Hepatocyte (in vitro differentiated cells): ENCODE measurements at regions not wholly inside any gene's neighbourhood (a gene's known extent, or its start where the extent isn't known, plus 50 kb on each side); places are given as distances from the start of the nearest gene placed in this dataset.
A peak's percentile ranks its signal among the peaks of the same experiment; 100 is the strongest.
"Not testable (repeated sequence)": the region's sequence is repeated elsewhere in the genome, so short reads cannot be mapped to it uniquely, and the experiment has no call there.

ENCODE experiments used
- DNase-seq: peaks from one replicate; pipeline ENCODE4 v3.0.0-alpha.2; 2016; ENCODE audit warnings: low spot score
- H2AFZ ChIP-seq: fragments of 200-600 bp; sonication (generic); 2 replicates; pipeline ENCODE4 v1.6.0; 2016; ENCODE audit warnings: antibody characterized with exemption, mild to moderate bottlenecking
- H3K27ac ChIP-seq: fragments of 200-600 bp; sonication (generic); 2 replicates; pipeline ENCODE4 v1.5.1; 2016; ENCODE audit warnings: mild to moderate bottlenecking
- H3K27me3 ChIP-seq: fragments of 200-600 bp; sonication (generic); 2 replicates; pipeline ENCODE4 v1.6.1; 2016
- H3K36me3 ChIP-seq: fragments of 200-600 bp; sonication (generic); replicated peaks from 2 replicates; pipeline ENCODE4 v1.5.1; 2016; ENCODE audit warnings: low read depth; ENCODE audit not compliant: insufficient read depth
- H3K4me1 ChIP-seq: fragments of 200-600 bp; sonication (generic); 2 replicates; pipeline ENCODE4 v1.5.1; 2016; ENCODE audit warnings: mild to moderate bottlenecking, moderate library complexity; ENCODE audit not compliant: insufficient read depth
- H3K4me2 ChIP-seq: fragments of 200-600 bp; sonication (generic); 2 replicates; pipeline ENCODE4 v1.6.0; 2016
- H3K4me3 ChIP-seq: fragments of 200-600 bp; sonication (generic); 2 replicates; pipeline ENCODE4 v1.5.1; 2016; ENCODE audit warnings: mild to moderate bottlenecking
- H3K79me2 ChIP-seq: fragments of 200-600 bp; sonication (generic); 2 replicates; pipeline ENCODE4 v1.6.0; 2017; ENCODE audit warnings: mild to moderate bottlenecking
- H3K9me2 ChIP-seq: fragments of 200-600 bp; sonication (generic); replicated peaks from 2 replicates; pipeline ENCODE4 v1.6.0; 2017; ENCODE audit warnings: mild to moderate bottlenecking; ENCODE audit not compliant: insufficient read depth
- H3K9me3 ChIP-seq: fragments of 200-600 bp; sonication (generic); 2 replicates; pipeline ENCODE4 v1.5.1; 2016; ENCODE audit warnings: low read depth, mild to moderate bottlenecking
- H4K20me1 ChIP-seq: fragments of 200-600 bp; sonication (generic); 2 replicates; pipeline ENCODE4 v1.6.0; 2016; ENCODE audit warnings: mild to moderate bottlenecking; ENCODE audit not compliant: insufficient read depth, poor library complexity, severe bottlenecking
- EZH2 ChIP-seq: fragments of 200-600 bp; sonication (generic); IDR thresholded peaks from 2 replicates; pipeline ENCODE4 v1.6.1; 2016; ENCODE audit warnings: antibody characterized with exemption, mild to moderate bottlenecking, borderline replicate concordance
- EZH2phosphoT487 ChIP-seq: fragments of 200-600 bp; sonication (generic); IDR thresholded peaks from one replicate; pipeline ENCODE4 v1.6.1; 2018; ENCODE audit warnings: antibody characterized with exemption, mild to moderate bottlenecking, low read depth, moderate library complexity; ENCODE audit not compliant: unreplicated experiment, severe bottlenecking
- WGBS: methylation state at CpG from one replicate; pipeline ENCODE4 v1.1.6; 2016; ENCODE audit warnings: low lambda C conversion rate; ENCODE audit errors: missing lambda C conversion rate; 5-methylcytosine and 5-hydroxymethylcytosine counted together
- TF ChIP-seq, protein P1 (sequence below): fragments of 200-600 bp; sonication (generic); IDR thresholded peaks from 2 replicates; pipeline ENCODE4 v1.5.1; 2016; ENCODE audit warnings: antibody characterized with exemption, mild to moderate bottlenecking; ENCODE audit not compliant: poor library complexity

DNA sequence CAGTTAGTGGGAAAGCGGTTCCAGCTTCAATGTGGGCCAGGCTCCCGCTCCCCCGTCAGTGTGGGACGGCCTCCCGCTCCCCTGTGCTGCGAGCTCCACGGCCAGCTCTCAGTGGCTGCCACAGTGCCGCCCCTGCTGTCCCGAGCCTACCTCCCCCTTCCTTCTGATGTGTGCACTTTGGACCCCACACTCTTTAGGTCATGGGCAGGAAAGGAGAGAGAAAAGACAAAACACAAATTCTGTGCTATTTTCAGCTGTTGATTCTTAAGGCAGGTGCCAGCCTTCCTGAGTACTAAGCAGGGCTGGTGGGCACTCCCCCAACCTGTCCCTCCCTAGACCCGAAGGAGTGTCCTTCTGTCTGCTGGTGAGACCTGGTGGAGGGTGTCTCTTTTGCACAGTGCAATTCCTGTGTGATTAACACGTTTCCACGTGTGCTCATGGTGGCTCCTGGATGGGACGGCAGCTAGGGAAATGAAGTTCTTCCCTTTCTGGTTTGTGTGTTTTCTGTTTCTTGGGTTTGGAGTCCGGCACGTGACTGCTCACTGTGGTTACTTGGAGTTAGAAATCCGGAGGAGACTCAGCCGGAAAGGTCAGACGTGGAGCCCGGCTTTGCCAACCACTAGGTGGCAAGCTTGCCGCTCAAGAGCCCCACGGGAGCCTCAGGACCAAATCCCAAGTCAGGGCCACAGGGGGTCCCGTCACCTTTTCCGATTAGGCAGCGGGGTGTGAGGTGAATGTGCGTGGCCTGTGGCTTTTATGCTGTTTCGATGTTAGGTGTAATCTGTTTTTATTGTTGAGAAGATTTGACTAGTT is 130.3 kb downstream of the LAT start:
- not testable (repeated sequence) for H3K79me2 ChIP-seq, H2AFZ ChIP-seq, H3K4me3 ChIP-seq, H3K27me3 ChIP-seq, H3K9me2 ChIP-seq, H3K9me3 ChIP-seq, H3K36me3 ChIP-seq, H3K4me1 ChIP-seq, H4K20me1 ChIP-seq
- H3K4me2 ChIP-seq, result peak overlapping the region; percentile 62
- DNase-seq, result peak; percentile 72
- 20% methylated on average over 26 of the region's 26 CpGs for WGBS
- peak overlapping the region; percentile 74 for H3K27ac ChIP-seq
- TF ChIP-seq, protein P1, sequence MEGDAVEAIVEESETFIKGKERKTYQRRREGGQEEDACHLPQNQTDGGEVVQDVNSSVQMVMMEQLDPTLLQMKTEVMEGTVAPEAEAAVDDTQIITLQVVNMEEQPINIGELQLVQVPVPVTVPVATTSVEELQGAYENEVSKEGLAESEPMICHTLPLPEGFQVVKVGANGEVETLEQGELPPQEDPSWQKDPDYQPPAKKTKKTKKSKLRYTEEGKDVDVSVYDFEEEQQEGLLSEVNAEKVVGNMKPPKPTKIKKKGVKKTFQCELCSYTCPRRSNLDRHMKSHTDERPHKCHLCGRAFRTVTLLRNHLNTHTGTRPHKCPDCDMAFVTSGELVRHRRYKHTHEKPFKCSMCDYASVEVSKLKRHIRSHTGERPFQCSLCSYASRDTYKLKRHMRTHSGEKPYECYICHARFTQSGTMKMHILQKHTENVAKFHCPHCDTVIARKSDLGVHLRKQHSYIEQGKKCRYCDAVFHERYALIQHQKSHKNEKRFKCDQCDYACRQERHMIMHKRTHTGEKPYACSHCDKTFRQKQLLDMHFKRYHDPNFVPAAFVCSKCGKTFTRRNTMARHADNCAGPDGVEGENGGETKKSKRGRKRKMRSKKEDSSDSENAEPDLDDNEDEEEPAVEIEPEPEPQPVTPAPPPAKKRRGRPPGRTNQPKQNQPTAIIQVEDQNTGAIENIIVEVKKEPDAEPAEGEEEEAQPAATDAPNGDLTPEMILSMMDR, result peak; percentile 74

DNA sequence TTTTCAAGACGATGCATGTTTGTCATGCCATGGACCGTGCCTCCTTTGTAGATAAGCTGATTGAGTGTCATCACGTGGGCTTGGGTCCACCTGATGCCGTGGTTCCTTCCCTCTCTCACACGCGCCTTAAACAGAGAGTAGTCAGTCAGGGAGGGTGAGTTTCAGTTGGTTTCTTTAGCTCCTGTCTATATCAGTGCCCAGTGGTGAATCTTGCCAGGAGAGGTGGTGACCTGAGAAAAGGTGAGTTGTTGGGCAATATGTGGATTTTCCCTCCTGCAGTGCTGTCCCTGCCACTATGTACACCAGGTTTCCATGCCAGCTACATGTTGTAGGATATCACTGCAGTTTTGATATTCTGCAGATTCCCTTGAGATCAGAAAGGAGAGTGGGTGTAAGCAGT is 129.7 kb downstream of the LAT start:
- H3K27ac ChIP-seq, result peak overlapping the region; percentile 74
- H3K9me2 ChIP-seq, result no peaks in the 10 kb centered on the region
- no peaks in the 10 kb centered on the region for H3K79me2 ChIP-seq
- no peaks in the 10 kb centered on the region for H4K20me1 ChIP-seq
- TF ChIP-seq EZH2 (no peak), EZH2phosphoT487 (no peak)
- TF ChIP-seq, protein P1, result no peak
- no peak overlapping the region for H3K4me3 ChIP-seq
- H3K36me3 ChIP-seq, result no peaks in the 10 kb centered on the region
- H3K27me3 ChIP-seq, result no peaks in the 10 kb centered on the region
- no peaks in the 10 kb centered on the region for H3K9me3 ChIP-seq
- peak; percentile 52 for DNase-seq
- peak overlapping the region; percentile 62 for H3K4me2 ChIP-seq
- H2AFZ ChIP-seq, result no peak overlapping the region
- 52% methylated on average over 6 of the region's 6 CpGs for WGBS
- peaks cover 6% of the 10 kb centered on the region for H3K4me1 ChIP-seq

GRCh38 chr16:29113446-29113845 is 128.6 kb downstream of the LAT start:
- not testable (repeated sequence) for DNase-seq, H3K27me3 ChIP-seq, H4K20me1 ChIP-seq, H2AFZ ChIP-seq, H3K4me3 ChIP-seq, H3K27ac ChIP-seq, H3K79me2 ChIP-seq, H3K4me2 ChIP-seq, H3K36me3 ChIP-seq, H3K9me3 ChIP-seq, H3K4me1 ChIP-seq, H3K9me2 ChIP-seq
- 87% methylated on average over 1 of the region's 1 CpG for WGBS

GRCh38 chr16:29112755-29113347 is 128.0 kb downstream of the LAT start:
- H3K27me3 ChIP-seq, result no peaks in the 10 kb centered on the region
- no peak overlapping the region for H3K27ac ChIP-seq
- TF ChIP-seq EZH2phosphoT487 (no peak), EZH2 (no peak)
- TF ChIP-seq, protein P1, result peak; percentile 30
- H3K4me3 ChIP-seq, result no peak overlapping the region
- H3K9me3 ChIP-seq, result no peaks in the 10 kb centered on the region
- H2AFZ ChIP-seq, result no peak overlapping the region
- no peaks in the 10 kb centered on the region for H3K36me3 ChIP-seq
- H3K9me2 ChIP-seq, result no peaks in the 10 kb centered on the region
- H4K20me1 ChIP-seq, result no peaks in the 10 kb centered on the region
- peaks cover 6% of the 10 kb centered on the region for H3K4me1 ChIP-seq
- no peaks in the 10 kb centered on the region for H3K79me2 ChIP-seq
- WGBS, result 97% methylated on average over 4 of the region's 4 CpGs
- no peak for DNase-seq
- H3K4me2 ChIP-seq, result no peak overlapping the region

DNA sequence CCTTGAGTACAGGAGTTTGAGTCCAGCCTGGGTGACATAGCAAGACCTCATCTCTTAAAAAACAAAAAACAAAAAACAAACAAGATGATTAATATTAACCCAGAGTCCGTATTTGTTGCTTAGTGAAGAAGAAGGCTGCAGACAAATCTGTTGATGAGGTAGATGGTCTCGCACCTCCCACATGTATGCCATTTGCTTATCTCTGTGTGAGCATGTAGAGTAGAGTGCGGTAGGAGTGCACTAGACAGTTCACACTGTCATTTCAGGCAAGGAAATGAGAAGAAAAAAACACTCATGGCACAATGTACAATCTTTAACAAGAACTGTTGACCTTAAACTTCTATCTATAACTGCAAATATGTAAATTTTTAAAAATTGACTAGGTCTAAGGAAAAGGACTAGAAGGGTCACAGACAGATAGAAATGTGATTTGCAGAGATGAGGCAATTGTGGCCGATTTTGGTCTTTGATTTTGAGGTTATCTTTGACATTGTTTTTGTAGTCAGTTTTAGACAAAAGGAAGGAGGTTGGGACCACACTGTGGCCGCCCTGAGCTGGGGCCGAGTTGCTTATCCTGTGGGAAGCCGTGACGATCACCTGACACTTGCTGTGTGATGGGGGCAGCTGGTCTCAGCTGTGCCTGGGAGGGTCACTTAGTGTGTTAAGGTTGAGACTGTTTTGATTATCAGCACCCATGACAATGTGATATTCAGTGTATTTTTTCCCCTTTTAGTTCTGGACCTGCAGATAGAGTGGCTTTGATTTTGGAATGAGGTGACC is 127.2 kb downstream of the LAT start:
- H3K27me3 ChIP-seq, H3K9me3 ChIP-seq, H3K4me2 ChIP-seq, H3K27ac ChIP-seq, H3K79me2 ChIP-seq, DNase-seq, H3K4me3 ChIP-seq, H3K36me3 ChIP-seq, H3K9me2 ChIP-seq, H2AFZ ChIP-seq, H4K20me1 ChIP-seq: not testable (repeated sequence)
- peaks cover 12% of the 10 kb centered on the region for H3K4me1 ChIP-seq
- WGBS, result 76% methylated on average over 8 of the region's 8 CpGs
